A673 (cell line): ENCODE measurements at regions not wholly inside any gene's neighbourhood (a gene's known extent, or its start where the extent isn't known, plus 50 kb on each side); places are given as distances from the start of the nearest gene placed in this dataset.

Source experiments
- BruUV-seq: library from RNA; stranded (reverse); fragments of 400-500 nt; replicated peaks from 2 replicates; lab custom pipeline; 2021; lab: Mats Ljungman, UMichigan
- CTCF ChIA-PET: fragments of 300-600 bp; sonication (Branson Sonifier 250); formaldehyde crosslinking; loops from one replicate; lab custom pipeline; 2022; ENCODE audit warnings: antibody characterized with exemption; lab: Charles Lee
- POLR2A ChIA-PET: fragments of 300-600 bp; sonication (Branson Sonifier 250); formaldehyde crosslinking; loops from one replicate; lab custom pipeline; 2022; ENCODE audit warnings: antibody characterized with exemption; ENCODE audit not compliant: low non-redundant PET; lab: Charles Lee
- DNase-seq: peaks from one replicate; pipeline ENCODE4 v3.0.0-alpha.2; 2015; ENCODE audit warnings: low spot score
- H3K27ac ChIP-seq: fragments of 200-600 bp; sonication (generic); 2 replicates; pipeline ENCODE4 v1.5.1; 2016; ENCODE audit warnings: mixed run types, low read depth, mild to moderate bottlenecking, mixed read lengths, antibody characterized with exemption, low read length; ENCODE audit not compliant: poor library complexity, severe bottlenecking
- H3K27me3 ChIP-seq: fragments of 200-600 bp; sonication (generic); replicated peaks from 2 replicates; pipeline ENCODE4 v1.6.1; 2017; ENCODE audit warnings: mixed run types, low read depth, mild to moderate bottlenecking, mixed read lengths, antibody characterized with exemption, low read length; ENCODE audit not compliant: insufficient read depth, poor library complexity
- H3K36me3 ChIP-seq: fragments of 200-600 bp; sonication (generic); 2 replicates; pipeline ENCODE4 v1.6.1; 2016; ENCODE audit warnings: mixed run types, mild to moderate bottlenecking, mixed read lengths, antibody characterized with exemption, low read length; ENCODE audit not compliant: insufficient read depth, poor library complexity, severe bottlenecking
- H3K4me1 ChIP-seq: fragments of 200-600 bp; sonication (generic); 2 replicates; pipeline ENCODE4 v1.6.1; 2017; ENCODE audit warnings: mixed run types, mild to moderate bottlenecking, mixed read lengths, antibody characterized with exemption, low read length; ENCODE audit not compliant: insufficient read depth, poor library complexity, severe bottlenecking
- H3K4me3 ChIP-seq: fragments of 200-600 bp; sonication (generic); 2 replicates; pipeline ENCODE4 v1.5.1; 2016; ENCODE audit warnings: low read depth, mixed run types, mild to moderate bottlenecking, mixed read lengths, low read length; ENCODE audit not compliant: poor library complexity, severe bottlenecking
- H3K9me3 ChIP-seq: fragments of 200-600 bp; sonication (generic); 2 replicates; pipeline ENCODE4 v1.6.1; 2016; ENCODE audit warnings: mixed run types, low read depth, mild to moderate bottlenecking, mixed read lengths, antibody characterized with exemption, low read length; ENCODE audit not compliant: poor library complexity, severe bottlenecking
- EZH2 ChIP-seq: fragments of 200-600 bp; sonication (generic); IDR thresholded peaks from 2 replicates; pipeline ENCODE4 v1.6.1; 2017; ENCODE audit warnings: borderline replicate concordance, low read depth, mild to moderate bottlenecking, mixed read lengths, antibody characterized with exemption, low read length; ENCODE audit not compliant: poor library complexity, severe bottlenecking
- intact Hi-C: fragments of 100-400 bp; cut with micrococcal nuclease; formaldehyde crosslinking; loops from one replicate; pipeline ENCODE4 v1.10.0; 2022; ENCODE audit not compliant: unreplicated experiment
- TF ChIP-seq, protein P1 (sequence below): fragments of 300-800, 200-600 bp; sonication (generic); conservative IDR thresholded peaks from 2 replicates; pipeline ENCODE4 v1.5.1; 2017; ENCODE audit warnings: low read depth, mild to moderate bottlenecking, antibody characterized with exemption, low read length, moderate library complexity, mixed read lengths

GRCh38 chr7:55306331-55306730 is 58.8 kb upstream of the LANCL2 start:
- intact Hi-C loops = no loop called here
- Histone ChIP-seq H3K27me3 (no peaks in the 10 kb centered on the region), H3K4me1 (no peaks in the 10 kb centered on the region), H3K36me3 (no peaks in the 10 kb centered on the region), H3K27ac (no peak overlapping the region), H3K9me3 (no peaks in the 10 kb centered on the region), H3K4me3 (no peak overlapping the region)
- TF ChIP-seq, protein P1, sequence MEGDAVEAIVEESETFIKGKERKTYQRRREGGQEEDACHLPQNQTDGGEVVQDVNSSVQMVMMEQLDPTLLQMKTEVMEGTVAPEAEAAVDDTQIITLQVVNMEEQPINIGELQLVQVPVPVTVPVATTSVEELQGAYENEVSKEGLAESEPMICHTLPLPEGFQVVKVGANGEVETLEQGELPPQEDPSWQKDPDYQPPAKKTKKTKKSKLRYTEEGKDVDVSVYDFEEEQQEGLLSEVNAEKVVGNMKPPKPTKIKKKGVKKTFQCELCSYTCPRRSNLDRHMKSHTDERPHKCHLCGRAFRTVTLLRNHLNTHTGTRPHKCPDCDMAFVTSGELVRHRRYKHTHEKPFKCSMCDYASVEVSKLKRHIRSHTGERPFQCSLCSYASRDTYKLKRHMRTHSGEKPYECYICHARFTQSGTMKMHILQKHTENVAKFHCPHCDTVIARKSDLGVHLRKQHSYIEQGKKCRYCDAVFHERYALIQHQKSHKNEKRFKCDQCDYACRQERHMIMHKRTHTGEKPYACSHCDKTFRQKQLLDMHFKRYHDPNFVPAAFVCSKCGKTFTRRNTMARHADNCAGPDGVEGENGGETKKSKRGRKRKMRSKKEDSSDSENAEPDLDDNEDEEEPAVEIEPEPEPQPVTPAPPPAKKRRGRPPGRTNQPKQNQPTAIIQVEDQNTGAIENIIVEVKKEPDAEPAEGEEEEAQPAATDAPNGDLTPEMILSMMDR = no peak
- TF ChIP-seq EZH2 = no peak
- BruUV-seq = no TSS peak
- no peak for DNase-seq
- CTCF ChIA-PET = no interaction called here
- POLR2A ChIA-PET = no interaction called here

- Histone ChIP-seq H3K27ac (no peak overlapping the region), H3K27me3 (no peaks in the 10 kb centered on the region), H3K4me1 (no peaks in the 10 kb centered on the region), H3K9me3 (no peaks in the 10 kb centered on the region), H3K36me3 (no peaks in the 10 kb centered on the region), H3K4me3 (no peak overlapping the region)
- TF ChIP-seq EZH2 = no peak
- TF ChIP-seq, protein P1 = no peak; the same call in 1 of the 2 replicates
- DNase-seq = no peak
- intact Hi-C loops = no loop called here
- ChIA-PET CTCF (no interaction called here), POLR2A (no interaction called here)
- no TSS peak for BruUV-seq
These were observed 57.8 kb upstream of the LANCL2 start for GRCh38 chr7:55307123-55307916.

GRCh38 chr7:55308186-55308929 is 56.8 kb upstream of the LANCL2 start:
- intact Hi-C loops = no loop called here
- CTCF ChIA-PET = no interaction called here

More at GRCh38 chr7:55308186-55308929, 56.8 kb upstream of the LANCL2 start:
- no peak for TF ChIP-seq EZH2
- TF ChIP-seq, protein P1 = no peak
- BruUV-seq = no TSS peak
- Histone ChIP-seq H3K27me3 (no peaks in the 10 kb centered on the region), H3K4me3 (no peak overlapping the region), H3K4me1 (no peaks in the 10 kb centered on the region), H3K27ac (no peak overlapping the region), H3K36me3 (no peaks in the 10 kb centered on the region), H3K9me3 (no peaks in the 10 kb centered on the region)
- POLR2A ChIA-PET = no interaction called here
- no peak for DNase-seq
